Epithelial cell of proximal tubule (primary cell): ENCODE measurements at regions not wholly inside any gene's neighbourhood (a gene's known extent, or its start where the extent isn't known, plus 50 kb on each side); places are given as distances from the start of the nearest gene placed in this dataset.
"Not testable (repeated sequence)": the region's sequence is repeated elsewhere in the genome, so short reads cannot be mapped to it uniquely, and the experiment has no call there.

Experiments used
- DNase-seq: peaks from one replicate; pipeline ENCODE4 v3.0.0-alpha.2; 2011; ENCODE audit warnings: low read depth
- H3K4me3 ChIP-seq: 2 replicates; pipeline ENCODE4 v1.5.1; 2011; ENCODE audit warnings: low read depth, mild to moderate bottlenecking, low read length
- CTCF ChIP-seq: conservative IDR thresholded peaks from 2 replicates; pipeline ENCODE4 v1.5.1; 2012; ENCODE audit warnings: low read depth, mild to moderate bottlenecking, low read length

DNA sequence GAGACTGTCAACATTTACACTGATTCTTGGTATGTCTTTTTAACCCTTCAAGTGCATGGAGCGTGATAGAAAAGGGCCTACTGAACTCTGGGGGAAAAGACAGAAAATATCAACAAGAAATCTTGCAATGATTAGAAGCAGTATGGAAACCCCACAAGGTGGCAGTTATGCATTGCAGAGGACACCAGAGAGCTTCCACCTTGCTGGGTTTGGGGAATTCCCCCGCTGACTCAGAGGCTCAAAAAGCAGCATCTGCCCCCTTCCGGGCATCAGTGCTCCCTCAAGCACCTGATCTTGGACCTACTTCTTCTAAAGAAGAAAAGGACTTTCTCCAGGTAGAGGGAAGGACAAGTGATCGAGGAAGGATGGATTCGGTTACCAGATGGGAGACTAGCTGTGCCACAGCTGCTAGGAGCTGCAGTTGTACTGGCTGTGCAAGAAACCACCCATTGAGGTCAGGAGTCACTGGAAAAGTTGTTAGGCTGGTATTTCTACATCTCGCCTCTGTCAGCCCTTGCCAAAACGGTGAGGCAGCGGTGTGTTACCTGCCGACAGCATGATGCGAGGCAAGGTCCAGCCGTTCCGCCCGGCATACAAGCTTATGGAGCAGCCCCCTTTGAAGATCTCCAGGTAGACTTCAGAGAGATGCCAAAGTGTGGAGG, 102.8 kb upstream of the OSBPL11 start:
- not testable (repeated sequence) for DNase-seq, H3K4me3 ChIP-seq

GRCh38 chr3:125715651-125716050, 120.4 kb upstream of the OSBPL11 start:
- H3K4me3 ChIP-seq = no peak overlapping the region
- TF ChIP-seq CTCF = no peak
- DNase-seq = no peak

More for the DNA sequence above, 102.8 kb upstream of the OSBPL11 start:
- TF ChIP-seq CTCF = peak; percentile 24

DNA sequence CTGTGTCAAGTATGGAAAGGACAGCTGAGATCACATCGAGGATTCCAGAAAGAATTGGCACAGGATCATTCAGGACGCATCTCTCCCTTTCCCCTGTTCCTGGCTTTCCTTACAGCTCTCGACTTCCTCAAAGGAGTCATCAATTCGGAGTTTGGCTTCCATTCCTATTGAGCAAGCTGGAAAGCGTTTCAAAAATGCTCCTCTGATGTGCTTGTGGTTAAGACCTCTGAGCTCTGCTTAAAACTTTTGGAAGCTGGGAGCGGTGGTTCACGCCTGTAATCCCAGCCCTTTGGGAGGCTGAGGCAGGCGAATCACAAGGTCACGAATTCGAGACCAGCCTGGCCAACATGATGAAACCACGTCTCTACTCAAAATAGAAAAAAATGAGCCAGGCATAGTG, 136.9 kb upstream of the OSBPL11 start:
- H3K4me3 ChIP-seq, DNase-seq: not testable (repeated sequence)

DNA sequence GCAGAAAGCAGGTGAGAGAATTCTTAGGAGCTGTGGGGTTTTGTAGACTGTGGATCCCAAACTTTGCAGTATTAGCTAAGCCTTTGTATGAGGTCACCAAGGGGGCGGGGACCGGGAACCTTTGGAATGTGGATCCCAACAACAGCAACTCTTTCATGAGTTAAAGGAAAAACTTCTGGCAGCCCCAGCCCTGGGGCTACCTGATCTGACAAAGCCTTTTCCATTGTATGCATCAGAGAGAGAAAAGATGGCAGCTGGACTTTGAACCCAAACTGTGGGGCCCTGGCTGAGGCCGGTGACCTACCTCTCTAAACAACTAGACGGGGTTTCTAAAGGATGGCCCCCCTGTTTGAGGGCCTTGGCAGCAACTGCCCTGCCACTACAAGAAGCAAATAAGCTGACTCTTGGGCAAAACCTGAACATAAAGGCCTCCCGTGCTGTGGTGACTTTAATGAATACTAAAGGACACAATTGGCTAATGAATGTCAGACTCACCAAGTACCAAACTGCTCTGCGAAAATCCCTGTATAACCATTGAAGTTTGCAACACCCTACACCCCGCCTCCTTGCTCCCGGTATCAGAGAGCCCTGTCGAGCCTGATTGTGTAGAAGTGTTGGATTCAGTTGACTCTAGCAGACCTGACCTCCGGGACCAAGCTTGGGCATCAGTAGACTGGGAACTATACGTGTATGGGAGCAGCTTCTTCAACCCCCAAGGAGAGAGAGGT, 146.9 kb upstream of the OSBPL11 start:
- not testable (repeated sequence) for DNase-seq

DNA sequence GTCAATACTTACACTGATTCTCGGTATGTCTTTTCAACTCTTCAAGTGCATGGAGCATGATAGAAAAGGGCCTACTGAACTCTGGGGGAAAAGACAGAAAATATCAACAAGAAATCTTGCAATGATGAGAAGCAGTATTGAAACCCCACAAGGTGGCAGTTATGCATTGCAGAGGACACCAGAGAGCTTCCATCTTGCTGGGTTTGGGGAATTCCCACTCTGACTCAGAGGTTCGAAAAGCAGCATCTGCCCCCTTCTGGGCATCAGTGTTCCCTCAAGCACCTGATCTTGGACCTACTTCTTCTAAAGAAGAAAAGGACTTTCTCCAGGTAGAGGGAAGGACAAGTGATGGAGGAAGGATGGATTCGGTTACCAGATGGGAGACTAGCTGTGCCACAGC, 147.5 kb upstream of the OSBPL11 start:
- not testable (repeated sequence) for H3K4me3 ChIP-seq
- peak; percentile 15 for DNase-seq
- TF ChIP-seq CTCF = peak; percentile 37

More for the DNA sequence above, 146.9 kb upstream of the OSBPL11 start:
- not testable (repeated sequence) for H3K4me3 ChIP-seq

- H3K4me3 ChIP-seq, DNase-seq: not testable (repeated sequence)
These were observed 161.8 kb upstream of the OSBPL11 start for GRCh38 chr3:125757050-125757449.

DNA sequence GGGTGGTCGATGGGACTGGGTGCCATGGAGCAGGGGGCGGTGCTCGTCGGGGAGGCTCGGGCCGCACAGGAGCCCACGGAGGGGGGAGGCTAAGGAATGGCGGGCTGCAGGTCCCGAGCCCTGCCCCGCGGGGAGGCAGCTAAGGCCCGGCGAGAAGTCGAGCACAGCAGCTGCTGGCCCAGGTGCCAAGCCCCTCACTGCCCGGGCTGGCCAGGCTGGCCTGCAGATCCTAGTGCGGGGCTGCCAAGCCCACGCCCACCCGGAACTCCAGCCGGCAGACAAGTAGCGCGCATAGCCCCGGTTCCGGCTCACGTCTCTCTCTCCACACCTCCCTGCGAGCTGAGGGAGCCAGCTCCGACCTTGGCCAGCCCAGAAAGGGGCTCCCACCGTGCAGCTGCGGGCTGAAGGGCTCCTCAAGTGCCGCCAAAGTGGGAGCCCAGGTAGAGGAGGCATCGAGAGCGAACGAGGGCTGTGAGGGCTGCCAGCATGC, 163.4 kb upstream of the OSBPL11 start:
- H3K4me3 ChIP-seq, DNase-seq: not testable (repeated sequence)

- not testable (repeated sequence) for H3K4me3 ChIP-seq, DNase-seq
These were observed 167.3 kb upstream of the OSBPL11 start for GRCh38 chr3:125762601-125763000.

DNA sequence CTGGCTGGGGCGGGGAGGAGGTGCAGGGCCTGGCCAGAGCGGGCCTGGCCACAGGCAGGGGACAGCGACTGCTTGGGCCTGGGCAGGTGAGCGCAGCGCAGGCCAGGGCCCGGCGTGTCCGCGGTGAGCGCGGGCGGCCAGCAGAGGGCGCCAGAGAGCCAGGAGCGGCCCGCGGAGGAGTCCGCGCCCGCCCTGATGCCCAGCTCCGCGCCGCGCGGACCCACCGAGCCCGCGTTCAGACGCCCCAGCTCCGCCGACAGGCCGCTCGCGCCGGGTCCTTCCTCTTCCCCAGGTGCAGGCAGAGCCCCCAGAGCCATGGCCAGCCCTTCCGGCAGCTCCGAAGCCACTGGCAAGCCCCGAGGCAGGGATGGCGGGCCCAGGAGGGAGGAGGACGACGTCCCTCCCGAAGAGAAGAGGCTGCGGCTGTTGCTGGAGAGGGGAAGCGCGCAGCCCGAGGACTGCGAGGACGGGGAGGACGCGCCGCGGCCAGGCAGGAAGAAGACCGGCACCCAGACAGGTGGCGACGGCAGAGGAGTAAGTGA, 171.1 kb upstream of the OSBPL11 start:
- TF ChIP-seq CTCF = peak; percentile 49
- H3K4me3 ChIP-seq = peak overlapping the region; percentile 54
- DNase-seq = not testable (repeated sequence)
